ENCODE measurements at regions not wholly inside any gene's neighbourhood (a gene's known extent, or its start where the extent isn't known, plus 50 kb on each side); places are given as distances from the start of the nearest gene placed in this dataset.

- TF ChIP-seq, protein P1, sequence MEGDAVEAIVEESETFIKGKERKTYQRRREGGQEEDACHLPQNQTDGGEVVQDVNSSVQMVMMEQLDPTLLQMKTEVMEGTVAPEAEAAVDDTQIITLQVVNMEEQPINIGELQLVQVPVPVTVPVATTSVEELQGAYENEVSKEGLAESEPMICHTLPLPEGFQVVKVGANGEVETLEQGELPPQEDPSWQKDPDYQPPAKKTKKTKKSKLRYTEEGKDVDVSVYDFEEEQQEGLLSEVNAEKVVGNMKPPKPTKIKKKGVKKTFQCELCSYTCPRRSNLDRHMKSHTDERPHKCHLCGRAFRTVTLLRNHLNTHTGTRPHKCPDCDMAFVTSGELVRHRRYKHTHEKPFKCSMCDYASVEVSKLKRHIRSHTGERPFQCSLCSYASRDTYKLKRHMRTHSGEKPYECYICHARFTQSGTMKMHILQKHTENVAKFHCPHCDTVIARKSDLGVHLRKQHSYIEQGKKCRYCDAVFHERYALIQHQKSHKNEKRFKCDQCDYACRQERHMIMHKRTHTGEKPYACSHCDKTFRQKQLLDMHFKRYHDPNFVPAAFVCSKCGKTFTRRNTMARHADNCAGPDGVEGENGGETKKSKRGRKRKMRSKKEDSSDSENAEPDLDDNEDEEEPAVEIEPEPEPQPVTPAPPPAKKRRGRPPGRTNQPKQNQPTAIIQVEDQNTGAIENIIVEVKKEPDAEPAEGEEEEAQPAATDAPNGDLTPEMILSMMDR (IDR thresholded peaks at IDR 0.05) = no peak
- TF ChIP-seq POLR2A (IDR thresholded peaks at IDR 0.05) = no peak
Measured at GRCh38 chrX:56505866-56506265, 57.6 kb upstream of the UBQLN2 start.
